T-helper 2 cell treated with Interferon-gamma antibody and Interleukin-4, amounts not matched to agents 5 μg/mL and 100 μg/mL, for 36 hours (primary cell): ENCODE measurements at regions not wholly inside any gene's neighbourhood (a gene's known extent, or its start where the extent isn't known, plus 50 kb on each side); places are given as distances from the start of the nearest gene placed in this dataset.

Experiments used
- DNase-seq: peaks from one replicate; pipeline ENCODE4 v3.0.0; 2021; ENCODE audit warnings: low spot score
- H3K27ac Mint-ChIP-seq: one replicate; pipeline ENCODE4 v1.8.0; 2021; ENCODE audit warnings: mild to moderate bottlenecking, mixed read lengths
- H3K27me3 Mint-ChIP-seq: one replicate; pipeline ENCODE4 v1.8.0; 2021; ENCODE audit warnings: low read depth, mixed read lengths
- H3K36me3 Mint-ChIP-seq: one replicate; pipeline ENCODE4 v1.8.0; 2021; ENCODE audit warnings: low read depth, mixed read lengths
- H3K4me1 Mint-ChIP-seq: one replicate; pipeline ENCODE4 v1.8.0; 2021; ENCODE audit warnings: low read depth, mixed read lengths
- H3K4me3 Mint-ChIP-seq: one replicate; pipeline ENCODE4 v1.8.0; 2022; ENCODE audit warnings: mild to moderate bottlenecking, moderate library complexity, mixed read lengths
- H3K9me3 Mint-ChIP-seq: one replicate; pipeline ENCODE4 v1.8.0; 2021; ENCODE audit warnings: mixed read lengths

- Mint-ChIP-seq H3K27me3 (no peaks in the 10 kb centered on the region), H3K9me3 (no peaks in the 10 kb centered on the region), H3K27ac (no peak overlapping the region), H3K4me3 (no peak overlapping the region), H3K4me1 (no peaks in the 10 kb centered on the region), H3K36me3 (no peaks in the 10 kb centered on the region)
- DNase-seq = no peak
Measured at GRCh38 chr1:208866386-208866955, 622.3 kb upstream of the PLXNA2 start.

- Mint-ChIP-seq H3K36me3 (no peaks in the 10 kb centered on the region), H3K4me1 (no peaks in the 10 kb centered on the region), H3K9me3 (no peaks in the 10 kb centered on the region), H3K27ac (no peak overlapping the region), H3K27me3 (no peaks in the 10 kb centered on the region), H3K4me3 (no peak overlapping the region)
- DNase-seq = no peak
Measured at GRCh38 chr1:208868554-208868953, 624.4 kb upstream of the PLXNA2 start.

GRCh38 chr1:208874915-208875314 is 630.7 kb upstream of the PLXNA2 start:
- no peak overlapping the region for H3K4me3 Mint-ChIP-seq
- H3K9me3 Mint-ChIP-seq = no peaks in the 10 kb centered on the region
- H3K27ac Mint-ChIP-seq = no peak overlapping the region
- H3K4me1 Mint-ChIP-seq = no peaks in the 10 kb centered on the region
- H3K27me3 Mint-ChIP-seq = no peaks in the 10 kb centered on the region
- H3K36me3 Mint-ChIP-seq = no peaks in the 10 kb centered on the region
- DNase-seq = no peak

GRCh38 chr1:208879022-208879421 is 634.8 kb upstream of the PLXNA2 start:
- Mint-ChIP-seq H3K9me3 (no peaks in the 10 kb centered on the region), H3K27me3 (no peaks in the 10 kb centered on the region), H3K36me3 (no peaks in the 10 kb centered on the region), H3K4me1 (no peaks in the 10 kb centered on the region), H3K4me3 (no peak overlapping the region), H3K27ac (no peak overlapping the region)
- no peak for DNase-seq

- no peak for DNase-seq
- no peaks in the 10 kb centered on the region for H3K27me3 Mint-ChIP-seq
- H3K4me3 Mint-ChIP-seq = no peak overlapping the region
- H3K36me3 Mint-ChIP-seq = no peaks in the 10 kb centered on the region
- H3K9me3 Mint-ChIP-seq = no peaks in the 10 kb centered on the region
- no peaks in the 10 kb centered on the region for H3K4me1 Mint-ChIP-seq
- no peak overlapping the region for H3K27ac Mint-ChIP-seq
Measured at GRCh38 chr1:208880433-208881100, 636.4 kb upstream of the PLXNA2 start.

GRCh38 chr1:208885060-208885459 is 640.9 kb upstream of the PLXNA2 start:
- Mint-ChIP-seq H3K4me1 (no peaks in the 10 kb centered on the region), H3K27me3 (no peaks in the 10 kb centered on the region), H3K4me3 (no peak overlapping the region), H3K9me3 (no peaks in the 10 kb centered on the region), H3K27ac (no peak overlapping the region), H3K36me3 (no peaks in the 10 kb centered on the region)
- no peak for DNase-seq

- Mint-ChIP-seq H3K27me3 (no peaks in the 10 kb centered on the region), H3K4me1 (no peaks in the 10 kb centered on the region), H3K9me3 (no peaks in the 10 kb centered on the region), H3K27ac (no peak overlapping the region), H3K36me3 (no peaks in the 10 kb centered on the region), H3K4me3 (no peak overlapping the region)
- DNase-seq = no peak
Measured at GRCh38 chr1:208885650-208886049, 641.5 kb upstream of the PLXNA2 start.

GRCh38 chr1:208888376-208888775 is 644.2 kb upstream of the PLXNA2 start:
- Mint-ChIP-seq H3K36me3 (no peaks in the 10 kb centered on the region), H3K27me3 (no peaks in the 10 kb centered on the region), H3K4me1 (no peaks in the 10 kb centered on the region), H3K9me3 (no peaks in the 10 kb centered on the region), H3K4me3 (no peak overlapping the region), H3K27ac (no peak overlapping the region)
- no peak for DNase-seq

GRCh38 chr1:208892147-208892546 is 648.0 kb upstream of the PLXNA2 start:
- H3K9me3 Mint-ChIP-seq = no peaks in the 10 kb centered on the region

GRCh38 chr1:208893251-208893650 is 649.1 kb upstream of the PLXNA2 start:
- Mint-ChIP-seq H3K27ac (no peak overlapping the region), H3K4me1 (no peaks in the 10 kb centered on the region), H3K36me3 (no peaks in the 10 kb centered on the region), H3K4me3 (no peak overlapping the region), H3K9me3 (no peaks in the 10 kb centered on the region), H3K27me3 (no peaks in the 10 kb centered on the region)
- no peak for DNase-seq

More at GRCh38 chr1:208892147-208892546, 648.0 kb upstream of the PLXNA2 start:
- Mint-ChIP-seq H3K36me3 (no peaks in the 10 kb centered on the region), H3K27me3 (no peaks in the 10 kb centered on the region), H3K4me3 (no peak overlapping the region), H3K4me1 (no peaks in the 10 kb centered on the region), H3K27ac (no peak overlapping the region)
- no peak for DNase-seq

GRCh38 chr1:208895181-208895580 is 651.0 kb upstream of the PLXNA2 start:
- no peak overlapping the region for H3K4me3 Mint-ChIP-seq

GRCh38 chr1:208895820-208896219 is 651.6 kb upstream of the PLXNA2 start:
- no peak for DNase-seq
- H3K27ac Mint-ChIP-seq = no peak overlapping the region
- no peaks in the 10 kb centered on the region for H3K27me3 Mint-ChIP-seq
- H3K4me1 Mint-ChIP-seq = no peaks in the 10 kb centered on the region
- no peaks in the 10 kb centered on the region for H3K36me3 Mint-ChIP-seq
- no peaks in the 10 kb centered on the region for H3K9me3 Mint-ChIP-seq
- no peak overlapping the region for H3K4me3 Mint-ChIP-seq

More at GRCh38 chr1:208895181-208895580, 651.0 kb upstream of the PLXNA2 start:
- no peak for DNase-seq
- Mint-ChIP-seq H3K27ac (no peak overlapping the region), H3K27me3 (no peaks in the 10 kb centered on the region), H3K4me1 (no peaks in the 10 kb centered on the region), H3K9me3 (no peaks in the 10 kb centered on the region), H3K36me3 (no peaks in the 10 kb centered on the region)

- no peak for DNase-seq
- Mint-ChIP-seq H3K4me1 (no peaks in the 10 kb centered on the region), H3K9me3 (no peaks in the 10 kb centered on the region), H3K27ac (no peak overlapping the region), H3K36me3 (no peaks in the 10 kb centered on the region), H3K27me3 (no peaks in the 10 kb centered on the region), H3K4me3 (no peak overlapping the region)
Measured at GRCh38 chr1:208896768-208897167, 652.6 kb upstream of the PLXNA2 start.

- no peak for DNase-seq
- Mint-ChIP-seq H3K36me3 (no peaks in the 10 kb centered on the region), H3K27ac (no peak overlapping the region), H3K4me1 (no peaks in the 10 kb centered on the region), H3K27me3 (no peaks in the 10 kb centered on the region), H3K4me3 (no peak overlapping the region), H3K9me3 (no peaks in the 10 kb centered on the region)
Measured at GRCh38 chr1:208899438-208899837, 655.3 kb upstream of the PLXNA2 start.
